SJCRH30 (cell line): ENCODE measurements at regions not wholly inside any gene's neighbourhood (a gene's known extent, or its start where the extent isn't known, plus 50 kb on each side); places are given as distances from the start of the nearest gene placed in this dataset.
A peak's percentile ranks its signal among the peaks of the same experiment; 100 is the strongest.
"Not testable (repeated sequence)": the region's sequence is repeated elsewhere in the genome, so short reads cannot be mapped to it uniquely, and the experiment has no call there.

Experiments
- DNase-seq, 2 experiments: peaks; one replicate each; pipeline ENCODE4 v3.0.0-alpha.2; 2015 to 2020
- H3K27ac ChIP-seq: fragments of 250-450 bp; sonication (Bioruptor Pico); 2 replicates; pipeline ENCODE4 v1.5.1; 2020; ENCODE audit warnings: mild to moderate bottlenecking, moderate library complexity
- H3K27me3 ChIP-seq: fragments of 250-450 bp; sonication (Bioruptor Pico); 2 replicates; pipeline ENCODE4 v1.5.1; 2020; ENCODE audit warnings: mild to moderate bottlenecking, moderate library complexity
- H3K36me3 ChIP-seq: fragments of 250-450 bp; sonication (Bioruptor Pico); 2 replicates; pipeline ENCODE4 v1.5.1; 2020; ENCODE audit warnings: mild to moderate bottlenecking, moderate library complexity
- H3K4me1 ChIP-seq: fragments of 250-450 bp; sonication (Bioruptor Pico); 2 replicates; pipeline ENCODE4 v1.5.1; 2020; ENCODE audit warnings: mild to moderate bottlenecking, moderate library complexity
- H3K4me3 ChIP-seq: fragments of 250-450 bp; sonication (Bioruptor Pico); 2 replicates; pipeline ENCODE4 v1.5.1; 2020; ENCODE audit warnings: mild to moderate bottlenecking, moderate library complexity
- H3K9me3 ChIP-seq: fragments of 250-450 bp; sonication (Bioruptor Pico); replicated peaks from 2 replicates; pipeline ENCODE4 v1.5.1; 2020; ENCODE audit warnings: mild to moderate bottlenecking, moderate library complexity

DNA sequence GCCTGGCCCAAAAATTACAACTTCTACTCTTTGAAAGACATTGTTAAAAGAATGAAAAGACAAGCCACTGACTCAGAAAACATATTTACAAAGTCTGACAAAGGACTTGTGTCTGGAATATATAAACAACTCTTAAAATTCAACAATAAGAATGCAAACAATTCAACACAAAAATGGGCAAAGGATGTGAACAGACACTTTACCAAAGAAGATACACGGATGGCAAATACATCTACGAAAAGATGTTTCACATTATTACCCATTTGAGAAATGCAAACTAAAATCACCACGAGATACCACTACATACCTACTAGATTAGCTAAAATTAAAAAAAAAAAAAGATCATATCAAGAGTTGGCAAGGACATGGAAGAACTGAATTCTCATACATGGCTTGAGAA lies 80.8 kb upstream of the METRNL start:
- Histone ChIP-seq H3K4me3 (no peak overlapping the region), H3K27ac (no peak overlapping the region), H3K4me1 (no peaks in the 10 kb centered on the region), H3K9me3 (no peaks in the 10 kb centered on the region), H3K36me3 (no peaks in the 10 kb centered on the region), H3K27me3 (no peaks in the 10 kb centered on the region)
- no peak for DNase-seq

- H3K4me1 ChIP-seq, result no peaks in the 10 kb centered on the region
- DNase-seq, result no peak
- peaks cover 4% of the 10 kb centered on the region; the same call in 1 of the 2 replicates for H3K9me3 ChIP-seq
- H3K27me3 ChIP-seq, result no peaks in the 10 kb centered on the region
- no peaks in the 10 kb centered on the region for H3K36me3 ChIP-seq
- no peak overlapping the region for H3K27ac ChIP-seq
- H3K4me3 ChIP-seq, result no peak overlapping the region
Observed at GRCh38 chr17:83000738-83001137, 78.7 kb upstream of the METRNL start.

GRCh38 chr17:83002118-83002805 lies 77.1 kb upstream of the METRNL start:
- peaks cover 4% of the 10 kb centered on the region; the same call in 1 of the 2 replicates for H3K9me3 ChIP-seq
- H3K36me3 ChIP-seq, result no peaks in the 10 kb centered on the region
- H3K27ac ChIP-seq, result no peak overlapping the region
- no peak for DNase-seq
- no peaks in the 10 kb centered on the region for H3K27me3 ChIP-seq
- no peak overlapping the region for H3K4me3 ChIP-seq
- H3K4me1 ChIP-seq, result no peaks in the 10 kb centered on the region

DNA sequence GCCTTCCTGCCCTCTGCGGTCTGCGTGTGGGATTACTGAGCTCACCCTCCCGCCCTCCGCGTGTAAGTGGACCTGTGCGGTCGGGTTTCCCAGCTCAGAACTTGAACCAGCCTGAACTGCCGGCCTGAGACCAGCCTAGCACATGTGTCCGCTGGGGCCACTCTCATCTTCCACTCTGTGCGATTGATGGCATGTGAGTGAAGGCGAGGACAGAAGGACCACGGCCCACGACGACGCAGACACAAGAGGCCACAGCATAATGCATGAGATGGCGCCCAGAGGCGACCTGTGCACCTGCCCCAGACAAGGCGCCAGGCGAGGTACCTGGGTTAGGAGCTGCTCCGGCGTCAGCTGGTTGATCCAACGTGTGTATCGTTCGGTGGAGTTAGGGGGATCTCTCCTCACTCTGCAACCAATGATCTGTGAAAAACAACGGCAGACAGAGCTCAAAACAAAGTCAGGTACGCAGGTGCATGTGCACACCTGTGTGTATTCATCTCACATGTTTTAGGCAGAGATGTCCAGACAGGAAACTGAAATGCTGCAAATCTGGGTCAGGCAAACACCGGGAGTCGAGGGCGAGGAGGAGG lies 74.5 kb upstream of the METRNL start:
- no peak overlapping the region for H3K4me3 ChIP-seq
- H3K36me3 ChIP-seq, result no peaks in the 10 kb centered on the region
- H3K27me3 ChIP-seq, result no peaks in the 10 kb centered on the region
- H3K9me3 ChIP-seq, result peaks cover 4% of the 10 kb centered on the region; the same call in 1 of the 2 replicates
- no peak for DNase-seq
- H3K4me1 ChIP-seq, result no peaks in the 10 kb centered on the region
- H3K27ac ChIP-seq, result no peak overlapping the region

DNA sequence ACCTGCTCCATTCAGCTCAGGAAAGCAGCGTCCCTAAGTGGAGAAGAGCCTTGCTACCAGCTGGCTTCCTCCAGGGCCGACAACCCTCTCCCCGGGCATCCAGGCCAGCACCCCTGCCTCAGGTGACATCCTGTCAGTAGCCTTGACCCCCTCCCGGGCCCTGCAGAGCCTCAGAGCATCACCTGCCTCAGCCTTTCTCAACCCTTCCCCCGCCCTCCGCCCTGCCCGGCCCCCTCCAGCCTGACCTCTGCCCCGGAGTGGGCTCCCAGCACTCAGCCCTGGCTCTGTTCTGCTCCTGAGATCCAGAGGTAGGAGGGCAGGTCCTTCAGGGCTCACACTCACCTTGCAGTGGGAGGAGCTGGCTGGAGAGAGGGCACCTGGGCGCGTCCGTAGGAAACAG lies 73.8 kb upstream of the METRNL start:
- H3K27ac ChIP-seq, result no peak overlapping the region
- peaks cover 4% of the 10 kb centered on the region; the same call in 1 of the 2 replicates for H3K9me3 ChIP-seq
- no peaks in the 10 kb centered on the region for H3K27me3 ChIP-seq
- no peak overlapping the region for H3K4me3 ChIP-seq
- H3K4me1 ChIP-seq, result no peaks in the 10 kb centered on the region
- DNase-seq, result no peak
- H3K36me3 ChIP-seq, result no peaks in the 10 kb centered on the region

GRCh38 chr17:83006515-83007455 lies 72.6 kb upstream of the METRNL start:
- H3K27me3 ChIP-seq, result no peaks in the 10 kb centered on the region
- H3K9me3 ChIP-seq, result peaks cover 4% of the 10 kb centered on the region; the same call in 1 of the 2 replicates
- H3K4me1 ChIP-seq, result no peaks in the 10 kb centered on the region
- DNase-seq, result no peak
- H3K27ac ChIP-seq, result no peak overlapping the region
- no peaks in the 10 kb centered on the region for H3K36me3 ChIP-seq
- H3K4me3 ChIP-seq, result no peak overlapping the region

- H3K27me3 ChIP-seq, result no peaks in the 10 kb centered on the region
- H3K4me3 ChIP-seq, result no peak overlapping the region
- no peak overlapping the region for H3K27ac ChIP-seq
- H3K9me3 ChIP-seq, result peaks cover 4% of the 10 kb centered on the region; the same call in 1 of the 2 replicates
- peak in 1 of 2 experiments; percentile 16 for DNase-seq
- H3K4me1 ChIP-seq, result 0 out of 2 replicates have a peak, but pooled peaks cover 4% of the 10 kb centered on the region
- no peaks in the 10 kb centered on the region for H3K36me3 ChIP-seq
Observed at GRCh38 chr17:83007504-83008185, 71.8 kb upstream of the METRNL start.

GRCh38 chr17:83008186-83008510 lies 71.3 kb upstream of the METRNL start:
- 0 out of 2 replicates have a peak, but pooled peaks cover 5% of the 10 kb centered on the region for H3K4me1 ChIP-seq
- no peaks in the 10 kb centered on the region for H3K27me3 ChIP-seq
- H3K4me3 ChIP-seq, result no peak overlapping the region
- DNase-seq, result no peak
- no peak overlapping the region for H3K27ac ChIP-seq
- no peaks in the 10 kb centered on the region for H3K36me3 ChIP-seq
- peaks cover 4% of the 10 kb centered on the region; the same call in 1 of the 2 replicates for H3K9me3 ChIP-seq

DNA sequence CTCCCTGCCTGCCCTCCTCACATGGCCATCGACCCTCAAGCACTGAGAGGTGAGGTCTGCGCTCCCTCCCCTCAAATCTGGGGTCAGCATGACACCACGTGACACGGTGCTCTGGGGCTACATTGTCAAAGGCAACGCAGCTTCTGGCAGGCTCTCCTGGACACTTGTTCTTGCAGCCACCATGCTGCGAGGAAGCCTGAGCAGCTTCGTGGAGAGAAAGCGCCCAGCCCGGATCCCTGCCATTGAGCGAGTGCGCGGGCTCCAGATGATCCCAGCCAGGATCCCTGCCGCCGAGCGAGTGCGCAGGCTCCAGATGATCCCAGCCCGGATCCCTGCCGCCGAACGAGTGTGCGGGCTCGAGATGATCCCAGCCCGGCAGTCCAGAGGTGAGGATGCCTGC lies 70.9 kb upstream of the METRNL start:
- peaks cover 4% of the 10 kb centered on the region; the same call in 1 of the 2 replicates for H3K9me3 ChIP-seq
- H3K27me3 ChIP-seq, result no peaks in the 10 kb centered on the region
- no peak overlapping the region for H3K4me3 ChIP-seq
- peaks cover 7% of the 10 kb centered on the region; the same call in 1 of the 2 replicates for H3K4me1 ChIP-seq
- H3K36me3 ChIP-seq, result no peaks in the 10 kb centered on the region
- no peak for DNase-seq
- no peak overlapping the region for H3K27ac ChIP-seq

- H3K36me3 ChIP-seq, result no peaks in the 10 kb centered on the region
- no peak overlapping the region for H3K4me3 ChIP-seq
- no peaks in the 10 kb centered on the region for H3K27me3 ChIP-seq
- peaks cover 4% of the 10 kb centered on the region; the same call in 1 of the 2 replicates for H3K9me3 ChIP-seq
- DNase-seq, result no peak
- H3K4me1 ChIP-seq, result peaks cover 14% of the 10 kb centered on the region; the same call in 1 of the 2 replicates
- H3K27ac ChIP-seq, result no peak overlapping the region
Observed at GRCh38 chr17:83009414-83010205, 69.8 kb upstream of the METRNL start.

GRCh38 chr17:83010206-83011200 lies 68.9 kb upstream of the METRNL start:
- Histone ChIP-seq H3K4me3 (no peak overlapping the region), H3K27me3 (no peaks in the 10 kb centered on the region), H3K36me3 (no peaks in the 10 kb centered on the region), H3K9me3 (no peaks in the 10 kb centered on the region), H3K27ac (no peak overlapping the region), H3K4me1 (peaks cover 14% of the 10 kb centered on the region; the same call in 1 of the 2 replicates)
- no peak for DNase-seq

- DNase-seq, H3K27me3 ChIP-seq, H3K27ac ChIP-seq, H3K9me3 ChIP-seq, H3K36me3 ChIP-seq, H3K4me3 ChIP-seq: not testable (repeated sequence)
- H3K4me1 ChIP-seq, result peaks cover 14% of the 10 kb centered on the region; the same call in 1 of the 2 replicates
Observed at GRCh38 chr17:83011676-83012075, 67.7 kb upstream of the METRNL start.
